ENCODE measurements at regions not wholly inside any gene's neighbourhood (a gene's known extent, or its start where the extent isn't known, plus 50 kb on each side); places are given as distances from the start of the nearest gene placed in this dataset.

DNA sequence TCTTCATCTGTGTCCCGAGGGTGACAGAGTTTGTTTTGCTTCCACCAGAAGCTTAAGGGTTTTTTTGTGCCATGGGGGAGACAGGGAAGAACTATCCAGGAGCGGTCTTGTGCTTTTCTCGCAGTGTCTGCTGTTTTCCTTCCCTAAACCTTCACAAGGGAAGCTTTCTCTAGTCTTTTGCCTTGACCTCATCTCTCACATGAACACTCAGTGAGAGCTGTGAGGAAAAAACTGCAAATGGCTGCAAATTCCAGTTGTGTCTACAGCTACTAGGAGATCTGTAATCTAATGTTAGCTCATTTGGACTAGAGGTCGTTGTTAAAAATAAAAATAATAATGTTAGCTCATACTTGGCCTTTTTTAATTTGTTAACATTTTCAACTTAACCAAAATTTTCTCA lies 264.7 kb upstream of the SESN3 start:
- Histone ChIP-seq H3K27ac (ENCODE audit: low read depth, low read length) (no peak overlapping the region), H3K36me3 (ENCODE audit: insufficient read depth, low read length) (no peaks in the 10 kb centered on the region)

DNA sequence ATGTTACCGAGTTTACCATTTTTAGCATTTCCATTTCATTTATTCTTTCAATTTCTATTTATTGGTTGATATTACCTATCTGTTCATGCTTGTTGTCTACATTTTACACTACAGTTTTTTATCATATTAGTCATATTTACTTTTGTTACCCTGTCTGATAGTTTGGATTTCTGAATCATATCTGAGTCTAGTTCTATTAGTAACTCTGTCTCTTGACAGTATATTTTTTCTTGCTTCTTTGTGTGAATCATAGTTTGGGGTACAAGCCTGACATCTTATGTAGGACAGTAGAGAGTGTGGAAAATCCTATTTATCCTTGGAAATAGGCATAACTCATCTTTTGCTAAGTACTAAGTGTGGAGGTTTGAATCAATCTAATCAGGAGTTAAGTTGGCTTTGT lies 263.9 kb upstream of the SESN3 start:
- no peaks in the 10 kb centered on the region for H3K4me1 ChIP-seq (ENCODE audit: insufficient read depth, low read length)

More for the DNA sequence above, 264.7 kb upstream of the SESN3 start:
- no peaks in the 10 kb centered on the region for H3K27me3 ChIP-seq (ENCODE audit: control insufficient read depth in 1 of 2, insufficient read depth in 2 of 2, low read length in 2 of 2)
- no peaks in the 10 kb centered on the region for H3K9me3 ChIP-seq (ENCODE audit: low read length)
- no peak overlapping the region for H3K4me3 ChIP-seq (ENCODE audit: low read depth in 1 of 2, low read length in 2 of 2)
- no peak overlapping the region for H3K9ac ChIP-seq (ENCODE audit: low read length)
- H3K4me1 ChIP-seq (ENCODE audit: insufficient read depth, low read length), result no peaks in the 10 kb centered on the region

DNA sequence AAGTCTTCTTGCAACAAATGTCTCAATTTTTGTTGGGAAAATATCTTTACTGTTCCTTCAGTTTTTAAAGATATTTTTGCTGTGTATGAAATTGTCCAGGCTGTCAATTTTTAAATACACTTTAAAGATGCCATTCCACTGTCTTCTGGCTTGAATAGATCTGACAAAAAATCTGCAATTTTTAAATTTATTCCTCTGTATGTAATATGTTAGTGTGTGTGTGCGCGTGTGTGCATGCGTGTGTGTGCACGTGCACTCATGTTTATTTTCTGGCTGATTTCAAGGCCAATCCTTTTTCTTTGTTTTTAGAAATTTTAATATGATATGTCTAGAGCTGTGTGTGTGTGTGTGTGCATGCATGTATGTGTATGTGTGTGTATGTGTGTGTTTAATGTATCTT lies 263.2 kb upstream of the SESN3 start:
- no peaks in the 10 kb centered on the region for H3K4me1 ChIP-seq (ENCODE audit: insufficient read depth, low read length)
- no peak overlapping the region for H3K27ac ChIP-seq (ENCODE audit: low read depth, low read length)
- H3K9me3 ChIP-seq (ENCODE audit: low read length), result no peaks in the 10 kb centered on the region
- no peaks in the 10 kb centered on the region for H3K36me3 ChIP-seq (ENCODE audit: insufficient read depth, low read length)
- no peak overlapping the region for H3K4me3 ChIP-seq (ENCODE audit: low read depth in 1 of 2, low read length in 2 of 2)
- H3K27me3 ChIP-seq (ENCODE audit: control insufficient read depth in 1 of 2, insufficient read depth in 2 of 2, low read length in 2 of 2), result no peaks in the 10 kb centered on the region
- H3K9ac ChIP-seq (ENCODE audit: low read length), result no peak overlapping the region

More for the DNA sequence above, 263.9 kb upstream of the SESN3 start:
- no peak overlapping the region for H3K4me3 ChIP-seq (ENCODE audit: low read depth in 1 of 2, low read length in 2 of 2)
- H3K27ac ChIP-seq (ENCODE audit: low read depth, low read length), result no peak overlapping the region
- H3K9ac ChIP-seq (ENCODE audit: low read length), result no peak overlapping the region
- H3K9me3 ChIP-seq (ENCODE audit: low read length), result no peaks in the 10 kb centered on the region
- H3K36me3 ChIP-seq (ENCODE audit: insufficient read depth, low read length), result no peaks in the 10 kb centered on the region
- no peaks in the 10 kb centered on the region for H3K27me3 ChIP-seq (ENCODE audit: control insufficient read depth in 1 of 2, insufficient read depth in 2 of 2, low read length in 2 of 2)

GRCh38 chr11:95490625-95491024 lies 259.6 kb upstream of the SESN3 start:
- Histone ChIP-seq H3K4me3 (ENCODE audit: low read depth in 1 of 2, low read length in 2 of 2) (no peak overlapping the region), H3K4me1 (ENCODE audit: insufficient read depth, low read length) (no peaks in the 10 kb centered on the region), H3K36me3 (ENCODE audit: insufficient read depth, low read length) (no peaks in the 10 kb centered on the region), H3K27ac (ENCODE audit: low read depth, low read length) (no peak overlapping the region), H3K9me3 (ENCODE audit: low read length) (no peaks in the 10 kb centered on the region), H3K9ac (ENCODE audit: low read length) (no peak overlapping the region), H3K27me3 (ENCODE audit: control insufficient read depth in 1 of 2, insufficient read depth in 2 of 2, low read length in 2 of 2) (no peaks in the 10 kb centered on the region)

- Histone ChIP-seq H3K27me3 (ENCODE audit: control insufficient read depth in 1 of 2, insufficient read depth in 2 of 2, low read length in 2 of 2) (no peaks in the 10 kb centered on the region), H3K9ac (ENCODE audit: low read length) (no peak overlapping the region), H3K4me1 (ENCODE audit: insufficient read depth, low read length) (no peaks in the 10 kb centered on the region), H3K4me3 (ENCODE audit: low read depth in 1 of 2, low read length in 2 of 2) (no peak overlapping the region), H3K9me3 (ENCODE audit: low read length) (no peaks in the 10 kb centered on the region), H3K27ac (ENCODE audit: low read depth, low read length) (no peak overlapping the region), H3K36me3 (ENCODE audit: insufficient read depth, low read length) (no peaks in the 10 kb centered on the region)
Observed at GRCh38 chr11:95487938-95488337, 256.9 kb upstream of the SESN3 start.

DNA sequence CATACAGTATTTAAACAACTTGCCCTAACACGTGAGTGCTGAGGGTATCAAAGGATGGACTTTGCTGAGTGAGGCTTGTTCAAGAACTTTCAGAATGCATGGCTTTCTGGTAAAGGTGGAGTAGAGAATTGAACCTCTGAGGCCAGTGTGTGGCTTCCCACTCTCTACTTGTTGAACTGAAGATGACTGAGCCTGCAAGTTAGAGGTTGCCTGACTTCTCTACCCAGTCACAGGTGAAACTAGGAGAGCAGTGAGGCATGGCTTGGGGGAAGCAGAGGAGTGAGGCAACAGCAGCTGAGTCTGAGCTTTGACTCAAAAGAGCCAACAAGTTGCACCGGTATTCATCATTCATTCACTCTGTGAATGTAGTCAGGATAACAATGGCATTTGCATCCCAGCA lies 256.4 kb upstream of the SESN3 start:
- no peaks in the 10 kb centered on the region for H3K36me3 ChIP-seq (ENCODE audit: insufficient read depth, low read length)
- H3K27me3 ChIP-seq (ENCODE audit: control insufficient read depth in 1 of 2, insufficient read depth in 2 of 2, low read length in 2 of 2), result no peaks in the 10 kb centered on the region
- H3K4me3 ChIP-seq (ENCODE audit: low read depth in 1 of 2, low read length in 2 of 2), result no peak overlapping the region
- H3K27ac ChIP-seq (ENCODE audit: low read depth, low read length), result no peak overlapping the region
- H3K9me3 ChIP-seq (ENCODE audit: low read length), result no peaks in the 10 kb centered on the region
- no peak overlapping the region for H3K9ac ChIP-seq (ENCODE audit: low read length)
- H3K4me1 ChIP-seq (ENCODE audit: insufficient read depth, low read length), result no peaks in the 10 kb centered on the region

GRCh38 chr11:95486979-95487378 lies 256.0 kb upstream of the SESN3 start:
- no peak overlapping the region for H3K27ac ChIP-seq (ENCODE audit: low read depth, low read length)
- H3K4me3 ChIP-seq (ENCODE audit: low read depth in 1 of 2, low read length in 2 of 2), result no peak overlapping the region
- no peaks in the 10 kb centered on the region for H3K36me3 ChIP-seq (ENCODE audit: insufficient read depth, low read length)
- H3K4me1 ChIP-seq (ENCODE audit: insufficient read depth, low read length), result no peaks in the 10 kb centered on the region
- no peaks in the 10 kb centered on the region for H3K27me3 ChIP-seq (ENCODE audit: control insufficient read depth in 1 of 2, insufficient read depth in 2 of 2, low read length in 2 of 2)
- H3K9ac ChIP-seq (ENCODE audit: low read length), result no peak overlapping the region
- no peaks in the 10 kb centered on the region for H3K9me3 ChIP-seq (ENCODE audit: low read length)

- Histone ChIP-seq H3K4me1 (ENCODE audit: insufficient read depth, low read length) (no peaks in the 10 kb centered on the region), H3K4me3 (ENCODE audit: low read depth in 1 of 2, low read length in 2 of 2) (no peak overlapping the region), H3K9me3 (ENCODE audit: low read length) (no peaks in the 10 kb centered on the region), H3K27ac (ENCODE audit: low read depth, low read length) (no peak overlapping the region), H3K27me3 (ENCODE audit: control insufficient read depth in 1 of 2, insufficient read depth in 2 of 2, low read length in 2 of 2) (no peaks in the 10 kb centered on the region), H3K36me3 (ENCODE audit: insufficient read depth, low read length) (no peaks in the 10 kb centered on the region), H3K9ac (ENCODE audit: low read length) (no peak overlapping the region)
Observed at GRCh38 chr11:95486466-95486865, 255.5 kb upstream of the SESN3 start.

- H3K4me1 ChIP-seq (ENCODE audit: insufficient read depth, low read length), result no peaks in the 10 kb centered on the region
- H3K9me3 ChIP-seq (ENCODE audit: low read length), result no peaks in the 10 kb centered on the region
- H3K9ac ChIP-seq (ENCODE audit: low read length), result no peak overlapping the region
- H3K27me3 ChIP-seq (ENCODE audit: control insufficient read depth in 1 of 2, insufficient read depth in 2 of 2, low read length in 2 of 2), result no peaks in the 10 kb centered on the region
- no peak overlapping the region for H3K27ac ChIP-seq (ENCODE audit: low read depth, low read length)
- H3K36me3 ChIP-seq (ENCODE audit: insufficient read depth, low read length), result no peaks in the 10 kb centered on the region
- H3K4me3 ChIP-seq (ENCODE audit: low read depth in 1 of 2, low read length in 2 of 2), result no peak overlapping the region
Observed at GRCh38 chr11:95485115-95485900, 254.3 kb upstream of the SESN3 start.

DNA sequence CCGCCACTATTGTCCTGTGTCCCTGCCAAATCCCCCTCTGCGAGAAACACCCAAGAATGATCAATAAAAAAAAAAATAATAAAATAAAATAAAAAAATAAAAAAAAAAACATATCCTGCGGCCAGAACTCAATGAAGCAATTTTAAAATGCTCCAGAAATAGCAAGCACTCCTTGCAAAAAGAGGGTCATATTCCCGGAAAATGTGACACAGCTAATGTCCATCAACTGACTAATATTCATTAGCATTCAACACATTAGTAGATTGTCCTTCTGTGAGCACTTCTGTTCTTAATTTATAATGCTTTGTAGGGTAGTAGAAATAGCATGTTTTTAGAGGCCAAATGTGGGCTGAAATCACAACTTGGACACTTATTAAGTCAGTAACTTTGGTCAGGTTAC lies 252.3 kb upstream of the SESN3 start:
- Histone ChIP-seq H3K27me3 (ENCODE audit: control insufficient read depth in 1 of 2, insufficient read depth in 2 of 2, low read length in 2 of 2) (no peaks in the 10 kb centered on the region), H3K27ac (ENCODE audit: low read depth, low read length) (no peak overlapping the region), H3K4me1 (ENCODE audit: insufficient read depth, low read length) (no peaks in the 10 kb centered on the region), H3K36me3 (ENCODE audit: insufficient read depth, low read length) (no peaks in the 10 kb centered on the region), H3K9ac (ENCODE audit: low read length) (no peak overlapping the region), H3K4me3 (ENCODE audit: low read depth in 1 of 2, low read length in 2 of 2) (no peak overlapping the region), H3K9me3 (ENCODE audit: low read length) (no peaks in the 10 kb centered on the region)

GRCh38 chr11:95478003-95478402 lies 247.0 kb upstream of the SESN3 start:
- H3K9ac ChIP-seq (ENCODE audit: low read length), result no peak overlapping the region
- no peak overlapping the region for H3K4me3 ChIP-seq (ENCODE audit: low read depth in 1 of 2, low read length in 2 of 2)
- no peaks in the 10 kb centered on the region for H3K4me1 ChIP-seq (ENCODE audit: insufficient read depth, low read length)
- H3K9me3 ChIP-seq (ENCODE audit: low read length), result no peaks in the 10 kb centered on the region
- no peaks in the 10 kb centered on the region for H3K27me3 ChIP-seq (ENCODE audit: control insufficient read depth in 1 of 2, insufficient read depth in 2 of 2, low read length in 2 of 2)
- no peaks in the 10 kb centered on the region for H3K36me3 ChIP-seq (ENCODE audit: insufficient read depth, low read length)
- no peak overlapping the region for H3K27ac ChIP-seq (ENCODE audit: low read depth, low read length)

- H3K4me3 ChIP-seq (ENCODE audit: low read depth in 1 of 2, low read length in 2 of 2), result no peak overlapping the region
- no peaks in the 10 kb centered on the region for H3K27me3 ChIP-seq (ENCODE audit: control insufficient read depth in 1 of 2, insufficient read depth in 2 of 2, low read length in 2 of 2)
Observed at GRCh38 chr11:95469258-95469657, 238.3 kb upstream of the SESN3 start.

More at GRCh38 chr11:95469258-95469657, 238.3 kb upstream of the SESN3 start:
- Histone ChIP-seq H3K4me1 (ENCODE audit: insufficient read depth, low read length) (no peaks in the 10 kb centered on the region), H3K9me3 (ENCODE audit: low read length) (no peaks in the 10 kb centered on the region), H3K27ac (ENCODE audit: low read depth, low read length) (no peak overlapping the region), H3K9ac (ENCODE audit: low read length) (no peak overlapping the region), H3K36me3 (ENCODE audit: insufficient read depth, low read length) (no peaks in the 10 kb centered on the region)

Data from muscle layer of colon (tissue), 2 donors.